HG02642 (cell line): ENCODE measurements at regions not wholly inside any gene's neighbourhood (a gene's known extent, or its start where the extent isn't known, plus 50 kb on each side); places are given as distances from the start of the nearest gene placed in this dataset.

ENCODE experiments used
- ATAC-seq: cut with Tn5 transposase; IDR thresholded peaks from one replicate; pipeline ENCODE4 v1.9.1; 2021; ENCODE audit warnings: mild to moderate bottlenecking; ENCODE audit not compliant: unreplicated experiment, poor library complexity

DNA sequence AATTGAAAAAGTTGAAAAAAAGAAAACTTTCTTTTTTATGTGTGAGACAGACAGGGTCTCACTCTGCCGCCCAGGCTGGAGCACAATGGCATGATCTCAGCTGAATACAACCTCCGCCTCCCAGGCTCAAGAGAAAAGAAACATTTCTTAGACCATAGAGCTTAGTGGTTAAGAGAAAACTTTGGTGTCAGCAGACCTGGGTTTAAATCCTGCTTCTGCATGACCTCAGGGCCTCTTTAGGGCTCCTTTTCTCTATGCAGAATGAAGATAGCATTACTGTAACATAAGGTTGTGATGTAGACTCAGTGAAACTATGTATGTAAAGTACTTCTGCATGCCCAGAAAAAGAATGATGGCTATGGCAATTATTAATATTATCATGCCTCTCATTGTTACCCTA, 104.7 kb upstream of the NUDT4 start:
- no peak for ATAC-seq

DNA sequence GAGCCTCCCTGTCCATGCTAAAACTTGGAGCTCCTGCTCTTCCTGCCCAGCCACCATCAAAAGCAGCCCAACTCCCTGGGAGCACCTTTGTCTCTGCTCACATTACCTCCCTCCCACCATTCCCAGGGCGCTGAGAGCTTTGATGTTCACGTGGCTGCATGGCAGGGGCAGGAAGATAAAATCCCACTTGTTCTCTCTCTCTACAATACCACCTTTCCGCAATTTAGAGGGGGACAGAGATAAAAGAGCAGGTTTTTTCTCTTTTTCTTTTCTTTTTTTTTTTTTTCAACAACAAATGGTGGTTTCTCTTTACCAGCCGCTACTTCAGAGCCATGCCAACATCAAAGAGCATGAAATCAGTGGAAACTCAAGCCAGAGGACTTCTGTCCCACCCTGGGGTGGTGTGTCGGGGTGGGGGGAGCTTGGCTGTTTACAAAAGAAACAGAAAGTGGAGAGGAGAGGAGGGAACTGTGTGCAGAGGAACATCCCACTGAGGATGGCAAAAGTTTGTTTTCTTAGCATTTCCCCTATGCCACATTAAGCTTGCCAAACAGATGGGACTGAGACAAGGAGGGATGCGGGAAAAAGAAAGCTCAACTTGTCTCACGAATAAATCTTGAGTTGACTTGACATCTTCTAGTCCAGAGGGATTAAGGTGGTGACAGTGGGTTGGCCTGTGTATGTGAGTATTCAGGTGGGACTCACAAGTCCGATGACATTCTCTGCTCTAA, 103.7 kb upstream of the NUDT4 start:
- ATAC-seq: no peak

DNA sequence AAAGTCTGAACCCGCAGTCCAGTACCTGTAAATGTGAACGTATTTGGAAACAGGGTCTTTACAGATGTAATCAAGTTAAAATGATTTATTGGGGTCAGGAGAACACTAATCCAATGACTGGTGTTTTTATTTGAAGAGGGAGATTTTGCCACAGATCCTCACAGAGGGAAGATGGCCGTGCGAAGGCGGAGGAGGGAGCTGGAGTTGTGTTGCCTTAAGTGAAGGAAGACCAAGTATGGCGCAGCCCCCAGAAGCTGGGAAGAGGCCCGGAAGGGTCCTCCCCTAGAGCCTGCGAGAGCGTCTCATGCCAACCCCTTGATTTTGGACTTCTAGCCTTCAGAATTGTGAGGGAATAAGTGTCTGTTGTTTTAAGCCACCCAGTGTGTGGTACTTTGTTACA, 102.8 kb upstream of the NUDT4 start:
- ATAC-seq: no peak

DNA sequence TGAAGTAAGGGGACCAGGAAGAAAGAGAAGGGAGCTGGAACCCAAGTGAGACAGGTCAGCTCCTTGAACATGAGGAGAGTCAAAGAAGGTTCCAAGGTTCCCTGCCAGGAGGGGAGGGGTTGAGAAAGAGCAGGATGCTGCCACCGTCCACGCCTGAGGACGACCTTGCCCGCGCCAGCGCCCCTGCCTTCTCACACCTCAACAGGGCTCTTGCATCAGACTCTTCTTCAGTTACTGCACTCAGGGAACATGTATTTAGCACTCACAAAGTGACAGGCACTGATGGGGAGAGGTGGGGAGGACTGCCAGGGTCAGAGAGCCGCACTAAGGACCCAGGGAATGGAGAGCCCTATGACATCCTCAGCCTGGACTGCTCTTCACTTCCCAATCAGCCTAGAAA, 102.1 kb upstream of the NUDT4 start:
- no peak for ATAC-seq

DNA sequence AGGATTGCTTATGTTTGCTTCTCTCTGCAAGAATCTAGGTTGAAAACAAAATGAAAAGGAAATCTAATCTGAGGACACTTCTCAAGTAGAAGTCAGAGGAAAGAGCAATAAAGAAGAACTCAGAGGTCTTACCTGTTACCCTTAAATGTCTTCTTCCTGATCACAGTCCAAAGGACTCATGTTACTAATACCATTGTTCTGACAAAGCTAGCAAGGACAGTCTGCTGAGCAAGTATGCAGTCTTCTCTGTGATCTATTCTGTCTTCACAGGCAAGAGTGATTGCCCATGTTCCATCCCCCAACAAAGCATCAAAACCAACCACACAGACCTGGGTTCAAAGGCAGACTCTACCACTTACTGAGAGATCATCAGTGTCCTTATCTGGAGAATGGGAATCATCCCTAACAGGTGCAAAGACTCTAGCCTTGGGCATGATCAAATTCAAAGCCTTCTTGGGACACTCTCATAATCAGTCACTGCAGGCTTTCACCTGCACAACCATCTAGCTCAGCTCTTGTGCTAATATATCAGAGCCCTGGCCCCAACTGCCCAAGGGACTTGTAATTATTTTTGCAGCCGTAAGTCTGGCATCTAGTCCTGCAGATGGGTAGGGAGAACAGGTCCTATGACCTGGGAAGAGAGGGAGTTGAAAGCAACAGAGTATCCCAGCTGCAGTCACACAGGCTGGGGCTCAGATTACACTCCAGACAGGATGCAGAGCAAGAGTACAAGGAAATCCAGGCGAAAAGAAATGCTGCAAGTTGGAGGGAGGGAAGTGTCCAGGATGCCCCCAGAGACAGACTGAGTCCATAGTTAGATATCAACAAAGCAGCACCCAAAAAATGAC, 97.9 kb upstream of the NUDT4 start:
- ATAC-seq: no peak

DNA sequence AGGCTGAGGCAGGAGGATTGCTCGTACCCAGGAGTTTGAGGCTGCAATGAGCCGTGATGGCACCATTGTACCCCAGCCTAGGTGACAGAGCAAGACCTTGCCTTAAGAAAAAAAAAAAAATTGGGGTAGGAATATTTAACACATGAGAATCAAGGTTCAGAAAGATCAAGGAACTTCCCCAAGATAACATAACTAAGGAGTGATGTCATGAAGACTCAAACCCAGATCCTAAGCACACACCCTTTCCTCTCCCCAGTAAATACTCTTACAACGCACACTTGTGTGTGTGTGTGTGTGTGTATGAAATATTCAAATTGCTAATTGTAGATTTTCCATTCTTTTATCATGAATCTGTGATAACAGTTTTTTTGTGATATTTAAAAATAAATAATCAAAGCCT, 90.6 kb upstream of the NUDT4 start:
- no peak for ATAC-seq

DNA sequence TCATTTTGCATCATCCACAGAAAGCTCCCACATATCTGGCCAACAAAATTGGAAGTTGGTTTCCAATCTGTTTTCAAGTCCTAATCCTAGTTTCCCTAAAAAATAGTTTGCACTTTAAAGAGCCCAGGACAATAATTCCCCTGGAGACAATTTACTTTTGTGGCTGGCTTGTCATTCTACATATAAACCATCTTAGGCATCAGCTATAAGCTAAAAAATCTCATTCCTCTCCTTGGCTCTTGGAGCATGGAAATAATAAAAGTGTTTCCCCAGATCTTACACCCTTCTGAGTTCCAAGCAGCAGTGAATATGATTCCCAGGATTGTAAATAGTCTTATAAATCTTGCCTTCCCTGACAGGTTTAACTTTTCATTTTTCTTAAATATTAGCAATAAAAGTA, 89.1 kb upstream of the NUDT4 start:
- ATAC-seq: no peak

DNA sequence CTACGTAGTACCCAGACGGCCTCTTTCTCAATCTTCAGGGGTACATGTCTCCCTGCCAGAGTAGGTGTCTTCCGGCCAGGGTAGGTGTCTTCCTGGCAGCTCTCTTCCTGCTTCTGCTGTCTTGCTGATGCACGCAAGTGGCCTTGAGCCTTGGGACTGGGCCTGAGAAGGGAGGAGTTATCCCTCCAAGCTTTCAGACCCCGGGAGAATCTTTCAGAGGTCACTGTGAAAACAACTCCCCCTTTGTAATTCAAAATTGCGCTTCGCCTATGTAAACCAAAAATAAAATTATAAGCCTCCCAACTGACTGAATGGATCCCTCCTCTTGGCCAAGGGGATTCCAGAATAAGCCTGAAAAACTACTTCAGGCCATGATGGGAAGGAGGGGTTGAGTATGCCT, 87.3 kb upstream of the NUDT4 start:
- no peak for ATAC-seq

DNA sequence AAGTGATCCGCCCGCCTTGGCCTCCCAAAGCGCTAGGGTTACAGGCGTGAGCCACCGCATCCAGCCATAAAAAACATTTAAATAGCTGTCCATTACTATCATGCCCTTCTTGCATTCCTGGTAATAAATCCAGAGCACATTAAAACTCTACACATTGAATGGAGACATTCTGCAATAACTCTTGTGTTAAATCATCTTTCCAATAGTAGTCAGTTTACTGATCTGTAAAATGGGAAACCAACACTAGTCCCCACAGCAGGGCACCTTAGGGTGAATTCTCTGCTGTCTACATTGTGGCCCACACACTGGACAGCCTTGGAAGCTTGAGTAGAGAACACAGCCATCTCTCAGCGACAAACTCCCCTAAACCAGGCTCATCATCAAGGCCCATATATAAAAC, 85.5 kb upstream of the NUDT4 start:
- no peak for ATAC-seq

DNA sequence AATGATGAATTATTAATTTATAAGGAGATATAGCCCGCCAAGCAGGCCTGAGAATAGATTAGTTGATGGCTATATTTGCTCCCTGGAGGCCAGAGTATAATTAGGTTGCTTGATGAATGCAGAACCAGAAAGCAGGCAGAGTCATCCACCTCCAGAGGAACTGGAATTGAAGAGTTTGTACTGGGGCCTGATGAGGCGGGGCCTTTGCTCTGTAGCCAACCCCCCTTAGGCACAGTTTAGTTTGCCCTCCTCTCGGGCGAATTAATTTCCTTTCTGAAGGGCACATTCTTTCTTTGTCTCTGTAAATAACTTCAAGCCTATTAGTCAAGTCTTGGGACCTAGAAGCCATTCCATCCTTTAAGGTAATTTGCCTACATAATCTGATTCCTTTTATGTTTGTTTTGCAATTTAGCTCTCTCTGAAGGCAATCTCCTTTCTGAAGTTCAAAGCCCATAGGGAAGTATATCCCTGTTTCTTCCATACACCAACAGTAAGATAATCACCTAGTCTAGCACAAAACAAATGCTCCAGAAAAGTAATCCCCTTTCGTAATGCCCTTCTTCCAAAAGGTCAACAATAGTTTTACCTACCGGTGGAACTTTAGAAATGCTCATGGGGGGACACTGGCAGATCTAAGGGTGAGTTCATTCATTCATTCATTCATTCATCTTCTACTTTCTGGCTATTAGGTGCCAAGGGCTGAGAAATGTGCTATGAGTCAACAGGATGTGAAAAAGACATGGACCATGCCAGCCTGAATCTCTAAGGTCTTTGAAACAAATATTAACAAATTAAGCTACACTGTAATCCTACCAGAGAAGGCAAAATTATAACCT, 84.8 kb upstream of the NUDT4 start:
- no peak for ATAC-seq

DNA sequence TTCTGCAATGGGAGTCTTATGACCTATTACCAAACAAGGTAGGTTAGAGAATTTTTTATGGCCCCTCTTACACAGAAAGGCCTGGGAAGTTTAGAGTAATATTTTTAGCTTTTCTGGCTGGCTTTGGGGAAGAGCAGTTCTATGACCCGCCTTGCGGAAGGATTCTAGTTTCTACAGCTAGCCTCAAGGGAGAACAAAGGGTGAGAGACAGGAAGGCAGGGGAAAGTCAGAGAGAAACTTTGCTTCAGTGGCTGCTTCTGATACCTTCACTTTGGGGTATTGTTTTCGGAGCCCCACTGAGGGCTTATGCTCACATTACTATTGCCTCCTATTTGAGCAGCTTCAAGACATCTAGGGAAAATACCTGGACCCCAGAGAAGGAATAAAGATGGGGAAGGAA, 80.7 kb upstream of the NUDT4 start:
- peak; percentile 90 for ATAC-seq

DNA sequence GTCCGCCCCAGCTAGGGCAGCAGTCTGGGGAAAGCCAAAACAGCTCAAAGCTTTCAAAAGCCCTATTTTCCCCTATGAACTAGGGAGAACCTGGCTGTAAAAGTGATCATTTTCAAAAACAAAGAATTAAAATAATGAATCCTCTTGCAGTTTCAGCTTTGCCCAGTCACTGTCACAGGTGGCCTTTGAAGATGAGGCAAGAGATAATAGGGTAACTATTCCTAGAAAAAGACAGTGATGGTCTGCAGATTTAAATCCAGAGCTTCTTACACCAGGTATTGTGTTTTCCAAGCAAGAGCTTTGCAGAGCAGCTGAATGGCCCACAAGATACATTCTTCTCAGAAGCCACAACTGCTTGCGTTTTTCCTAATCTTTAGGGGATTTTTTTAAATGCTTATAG, 80.2 kb upstream of the NUDT4 start:
- ATAC-seq: peak; percentile 4

DNA sequence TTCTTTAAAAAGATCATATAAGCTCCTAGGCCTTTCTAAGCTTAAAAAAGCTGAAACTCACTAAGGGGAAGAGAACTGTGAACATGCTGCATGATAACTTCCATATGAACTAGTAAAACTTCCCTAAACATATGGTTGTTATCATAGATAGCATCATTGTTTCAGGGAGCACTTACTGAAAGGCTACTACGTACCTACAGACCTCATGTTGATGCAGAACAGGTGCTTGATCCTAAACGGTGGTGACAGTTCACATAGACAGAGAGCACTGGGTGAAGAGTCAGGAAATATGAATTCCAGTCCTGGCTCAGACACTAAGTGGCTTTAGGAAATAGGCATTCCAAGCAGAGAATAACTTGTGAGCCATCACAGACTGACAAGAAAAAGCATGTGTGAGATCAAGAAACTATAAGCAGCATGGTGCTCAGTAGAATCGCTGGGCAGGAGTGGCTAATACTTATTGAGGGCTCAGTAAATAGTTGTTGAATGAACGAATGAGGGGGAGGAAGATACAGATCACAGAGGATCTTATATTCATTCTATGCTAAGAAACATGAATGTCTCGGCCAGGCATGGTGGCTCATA, 78.4 kb upstream of the NUDT4 start:
- no peak for ATAC-seq

DNA sequence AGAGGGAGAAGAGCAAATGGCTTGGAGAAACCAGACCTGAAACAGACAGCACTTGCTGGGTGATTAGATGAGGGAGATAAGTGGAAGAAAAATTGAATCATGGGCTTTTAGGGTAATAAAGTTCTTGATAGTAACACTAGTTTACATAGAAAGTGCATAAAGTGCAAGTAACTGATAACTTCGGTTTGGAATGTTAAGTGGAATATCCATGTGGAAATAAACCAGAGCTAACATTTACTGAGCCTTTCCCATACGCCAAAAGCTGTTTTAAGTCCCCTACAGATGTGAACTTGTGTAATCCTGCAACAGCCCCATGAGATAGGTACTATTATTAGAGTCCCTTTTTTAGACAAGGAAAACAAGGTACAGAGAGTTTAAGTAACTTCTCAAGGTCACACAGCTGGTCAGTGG, 77.1 kb upstream of the NUDT4 start:
- ATAC-seq: no peak

DNA sequence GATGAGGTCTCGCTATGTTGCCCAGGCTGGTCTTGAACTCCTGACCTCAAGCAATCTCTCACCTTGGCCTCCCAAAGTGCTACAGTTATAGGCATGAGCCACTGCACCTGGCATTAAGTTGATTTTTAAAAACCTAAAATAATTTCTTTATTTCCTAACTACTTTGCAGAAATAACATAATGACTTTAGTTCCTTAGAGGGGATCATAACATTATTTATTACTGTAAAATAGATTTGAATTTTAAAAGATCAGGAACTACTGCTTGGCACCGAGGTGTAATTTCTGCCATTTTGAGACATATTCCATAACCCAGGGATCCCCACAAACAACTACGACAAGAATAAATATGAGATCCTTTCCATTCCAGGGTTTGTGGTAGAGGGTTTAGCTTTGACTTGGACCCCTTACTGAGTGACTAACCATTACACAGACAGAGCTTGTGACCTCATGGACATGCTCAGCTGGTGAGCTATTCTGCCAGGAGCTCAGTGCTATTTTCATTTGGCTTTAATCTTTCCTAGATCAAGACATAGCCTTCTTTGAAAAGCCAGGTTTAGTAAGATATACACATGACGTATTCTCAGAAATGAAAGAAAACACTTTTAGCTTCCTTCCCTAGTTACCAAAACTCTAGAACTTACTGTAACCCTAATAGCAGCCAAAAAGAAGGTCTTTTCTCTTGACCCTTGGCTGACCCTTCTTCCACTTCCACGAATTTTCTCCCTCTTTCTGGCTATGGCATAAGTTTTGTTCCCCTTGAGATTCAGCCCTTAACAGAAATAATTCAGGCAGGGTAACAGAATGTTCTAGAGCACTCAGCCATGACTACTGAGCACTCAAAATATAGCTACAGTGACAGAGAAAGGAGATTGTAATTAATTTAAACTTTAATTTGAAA, 75.1 kb upstream of the NUDT4 start:
- ATAC-seq: no peak

DNA sequence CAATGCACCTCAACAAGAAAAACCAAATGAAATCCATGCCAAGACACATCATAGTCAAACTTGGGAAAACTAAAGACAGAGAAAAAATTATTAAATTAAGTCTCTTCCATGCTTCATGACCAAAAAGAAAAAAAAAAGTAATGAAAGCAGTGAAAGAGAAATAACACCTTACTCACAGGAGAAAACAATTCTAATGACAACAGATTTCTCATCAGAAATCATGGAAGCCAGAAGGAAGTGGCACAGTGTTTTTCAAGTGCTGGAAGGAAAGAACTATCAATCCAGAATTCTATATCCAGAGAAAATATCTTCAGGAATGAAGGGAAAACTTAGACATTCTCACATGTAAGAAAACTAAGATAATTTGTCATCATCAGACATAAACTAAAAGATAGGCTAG, 71.1 kb upstream of the NUDT4 start:
- no peak for ATAC-seq

DNA sequence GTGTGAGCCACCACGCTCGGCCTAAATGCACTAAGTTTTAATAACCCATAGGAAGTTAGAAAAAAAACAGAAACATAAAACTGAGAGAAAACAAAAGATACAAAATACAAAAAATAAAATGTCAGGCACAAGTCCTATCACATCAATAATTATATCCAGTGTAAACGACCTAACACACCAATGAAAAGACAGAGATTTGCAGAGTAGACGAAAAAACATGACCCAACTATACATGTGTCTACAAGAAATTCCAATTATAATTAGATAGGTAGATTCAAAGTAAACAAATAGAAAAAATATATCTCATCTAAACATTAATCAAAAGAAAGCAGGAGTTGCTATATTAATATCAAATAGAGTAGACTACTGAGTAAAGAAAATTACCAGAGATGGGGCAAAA, 69.4 kb upstream of the NUDT4 start:
- no peak for ATAC-seq

DNA sequence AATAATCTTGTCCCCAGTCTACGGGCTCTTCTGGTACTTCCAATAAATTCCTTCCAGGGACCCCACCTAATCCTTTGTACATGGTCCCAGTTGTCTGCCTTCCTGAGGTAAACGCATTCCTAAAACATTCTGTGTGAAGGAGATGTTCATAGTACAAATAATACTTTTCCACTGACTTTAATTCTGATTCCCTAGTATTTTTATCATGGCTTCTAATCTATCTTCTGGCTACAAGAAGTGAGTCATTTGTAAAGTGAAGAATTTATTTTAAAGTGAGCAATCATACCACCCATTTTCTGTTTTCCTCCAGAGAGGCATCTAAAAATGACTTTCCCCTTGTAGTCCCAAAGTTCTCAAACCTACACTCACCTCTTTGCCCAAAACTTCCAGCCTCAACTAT, 65.9 kb upstream of the NUDT4 start:
- ATAC-seq: no peak

DNA sequence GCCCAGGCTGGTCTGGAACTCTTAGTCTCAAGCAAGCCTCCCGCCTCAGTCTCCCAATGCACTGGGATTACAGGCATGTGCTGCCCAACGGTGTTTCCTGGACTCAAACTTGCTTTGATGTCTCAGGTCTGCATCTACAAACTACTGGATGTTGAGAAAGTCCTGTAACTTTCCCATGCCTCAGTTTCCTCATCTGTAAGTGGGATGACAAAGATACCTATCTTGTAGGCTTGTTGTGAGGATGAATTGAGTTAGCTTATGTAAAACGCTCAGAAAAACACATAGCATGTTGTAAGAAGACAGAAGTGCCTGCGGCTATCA, 63.6 kb upstream of the NUDT4 start:
- ATAC-seq: no peak

DNA sequence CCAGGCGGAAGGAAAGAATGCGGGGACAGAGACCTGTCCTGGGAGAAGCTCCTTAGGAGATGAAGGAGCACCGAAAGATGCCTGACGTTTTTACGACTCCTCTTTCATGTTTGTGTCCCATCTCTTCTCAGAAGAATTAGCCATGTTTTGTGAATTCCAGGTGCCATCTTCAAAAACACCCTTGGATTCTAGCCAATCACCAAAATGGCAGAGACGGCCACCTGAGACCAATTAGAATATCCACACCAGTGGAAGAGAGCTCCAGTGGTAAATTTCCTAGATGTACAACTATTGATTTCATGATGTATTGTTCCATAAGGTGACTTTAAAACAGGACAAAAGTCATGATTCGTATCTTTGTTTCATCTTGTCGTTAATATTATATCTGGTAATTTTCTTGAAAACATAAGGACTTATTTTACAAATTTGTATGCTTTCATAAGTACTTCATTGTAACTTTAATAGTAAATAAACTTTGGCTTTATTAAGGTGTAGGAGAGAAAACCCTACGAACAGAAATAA, 62.3 kb upstream of the NUDT4 start:
- no peak for ATAC-seq
